ENCODE measurements at regions not wholly inside any gene's neighbourhood (a gene's known extent, or its start where the extent isn't known, plus 50 kb on each side); places are given as distances from the start of the nearest gene placed in this dataset.

DNA sequence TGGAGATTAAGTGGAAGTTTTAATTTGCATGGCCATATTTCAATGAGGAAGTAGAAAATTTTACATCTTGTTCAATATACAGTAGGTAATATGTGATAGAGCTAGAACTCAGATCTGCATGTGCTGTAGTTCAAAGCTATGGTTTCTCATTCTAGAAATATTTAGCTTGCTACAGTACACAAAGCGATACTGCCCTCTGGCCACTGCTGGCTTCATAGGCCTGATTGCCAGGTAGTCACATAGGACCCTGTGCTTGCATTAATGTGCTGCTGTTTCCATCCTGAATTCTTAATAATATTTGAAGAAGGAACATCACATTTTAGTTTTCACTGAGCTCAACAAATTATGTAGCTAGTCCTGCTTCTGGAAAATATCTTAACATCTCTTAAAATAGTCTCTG is 87.0 kb downstream of the PLSCR2 start:
- Histone ChIP-seq H3F3A (ENCODE audit: low read length, unreplicated experiment) (no peaks in the 10 kb centered on the region), H3K9me3 (ENCODE audit: low read length) (no peaks in the 10 kb centered on the region), H3K4me2 (ENCODE audit: low read length) (no peak overlapping the region), H3K36me3 (ENCODE audit: low read depth, low read length) (no peaks in the 10 kb centered on the region), H3K9ac (ENCODE audit: low read length) (no peak overlapping the region), H4K20me1 (ENCODE audit: low read length) (no peaks in the 10 kb centered on the region), H3K4me3 (ENCODE audit: low read length) (no peak overlapping the region), H3K79me2 (ENCODE audit: low read length) (no peaks in the 10 kb centered on the region), H3K27me3 (ENCODE audit: low read length) (no peaks in the 10 kb centered on the region), H3K27ac (ENCODE audit: low read length) (no peak overlapping the region), H3K9me2 (replicated peaks; ENCODE audit: low read length) (no peaks in the 10 kb centered on the region; the same call in 1 of the 2 replicates), H3K4me1 (ENCODE audit: insufficient read depth, low read length) (no peaks in the 10 kb centered on the region), H2AFZ (ENCODE audit: low read length) (no peak overlapping the region)
- DNase-seq (peak; percentile 61), ATAC-seq (peak; percentile 93)
- CTCF ChIA-PET = interaction anchor here (0.6 to 1.4 kb wide), 3 partner anchors 10 to 317 kb away, joined by 3 read pairs; no protein-coding TSS in a partner anchor
- POLR2A ChIA-PET (ENCODE audit: unreplicated experiment) = interaction anchor here (0.6 kb wide), 2 partner anchors 40 to 190 kb away, joined by 3 to 5 read pairs; no protein-coding TSS in a partner anchor
- intact Hi-C loops (cut with micrococcal nuclease) = loop anchor here (1.0 to 5.0 kb wide), 4 partner anchors 50 to 195 kb away; no protein-coding TSS in a partner anchor
- TF ChIP-seq CTCF (conservative IDR thresholded peaks at IDR 0.05; ENCODE audit: low read depth, low read length) = peak; percentile 58
- TF ChIP-seq EZH2phosphoT487 (IDR thresholded peaks at IDR 0.05; ENCODE audit: borderline replicate concordance, low read length) = no peak
- no peak for TF ChIP-seq EZH2 (IDR thresholded peaks at IDR 0.05; ENCODE audit: low read length, unreplicated experiment)
- no TSS peak for BruUV-seq (replicated peaks)

GRCh38 chr3:146380046-146380445 is 89.3 kb downstream of the PLSCR2 start:
- Histone ChIP-seq H2AFZ (ENCODE audit: low read length) (no peak overlapping the region), H3K27ac (ENCODE audit: low read length) (no peak overlapping the region), H3K36me3 (ENCODE audit: low read depth, low read length) (no peaks in the 10 kb centered on the region), H3K4me1 (ENCODE audit: insufficient read depth, low read length) (no peaks in the 10 kb centered on the region), H3K27me3 (ENCODE audit: low read length) (no peaks in the 10 kb centered on the region), H3K4me3 (ENCODE audit: low read length) (no peak overlapping the region), H3K79me2 (ENCODE audit: low read length) (no peaks in the 10 kb centered on the region), H4K20me1 (ENCODE audit: low read length) (no peaks in the 10 kb centered on the region), H3F3A (ENCODE audit: low read length, unreplicated experiment) (no peaks in the 10 kb centered on the region), H3K9ac (ENCODE audit: low read length) (no peak overlapping the region), H3K9me3 (ENCODE audit: low read length) (no peaks in the 10 kb centered on the region), H3K9me2 (replicated peaks; ENCODE audit: low read length) (no peaks in the 10 kb centered on the region; the same call in 1 of the 2 replicates), H3K4me2 (ENCODE audit: low read length) (no peak overlapping the region)
- intact Hi-C loops (cut with micrococcal nuclease) = loop anchor here (5.0 kb wide), 2 partner anchors 48 to 197 kb away; no protein-coding TSS in a partner anchor
- POLR2A ChIA-PET (ENCODE audit: unreplicated experiment) = interaction anchor here (0.5 kb wide), 1 partner anchor 51 kb away, joined by 5 read pairs; no protein-coding TSS in a partner anchor
- TF ChIP-seq CTCF (conservative IDR thresholded peaks at IDR 0.05; ENCODE audit: low read depth, low read length) (no peak), EZH2phosphoT487 (IDR thresholded peaks at IDR 0.05; ENCODE audit: borderline replicate concordance, low read length) (no peak), EZH2 (IDR thresholded peaks at IDR 0.05; ENCODE audit: low read length, unreplicated experiment) (no peak)
- CTCF ChIA-PET = no interaction called here
- no TSS peak for BruUV-seq (replicated peaks)
- ATAC-seq (no peak), DNase-seq (no peak)

DNA sequence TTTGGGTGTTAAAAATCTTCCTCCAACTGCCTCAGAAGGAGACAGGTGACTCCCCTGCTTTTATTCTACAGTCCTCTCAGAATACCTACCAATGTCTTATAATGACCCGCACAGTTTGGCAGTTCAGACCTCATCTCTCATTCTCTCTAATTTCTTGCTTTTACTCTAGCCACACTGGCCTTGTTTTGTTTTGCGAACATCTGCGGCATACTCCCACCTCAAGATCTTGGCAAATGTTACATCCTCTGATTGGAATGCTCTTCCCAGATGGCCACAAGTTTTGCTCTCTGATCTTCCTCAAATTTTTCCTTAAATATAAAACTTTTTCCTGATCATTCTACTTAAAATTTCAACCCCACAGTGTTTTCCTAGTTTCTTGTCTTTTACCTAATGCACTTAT is 94.1 kb downstream of the PLSCR2 start:
- Histone ChIP-seq H3K9me3 (ENCODE audit: low read length) (no peaks in the 10 kb centered on the region), H4K20me1 (ENCODE audit: low read length) (no peaks in the 10 kb centered on the region), H3K4me3 (ENCODE audit: low read length) (no peak overlapping the region), H3K27me3 (ENCODE audit: low read length) (no peaks in the 10 kb centered on the region), H3K79me2 (ENCODE audit: low read length) (no peaks in the 10 kb centered on the region), H2AFZ (ENCODE audit: low read length) (no peak overlapping the region; the same call in 1 of the 2 replicates), H3K36me3 (ENCODE audit: low read depth, low read length) (no peaks in the 10 kb centered on the region), H3K27ac (ENCODE audit: low read length) (no peak overlapping the region), H3K4me2 (ENCODE audit: low read length) (no peak overlapping the region), H3K9me2 (replicated peaks; ENCODE audit: low read length) (no peaks in the 10 kb centered on the region; the same call in 1 of the 2 replicates), H3F3A (ENCODE audit: low read length, unreplicated experiment) (no peaks in the 10 kb centered on the region), H3K9ac (ENCODE audit: low read length) (no peak overlapping the region), H3K4me1 (ENCODE audit: insufficient read depth, low read length) (peaks cover 3% of the 10 kb centered on the region; the same call in 1 of the 2 replicates)
- TF ChIP-seq EZH2 (IDR thresholded peaks at IDR 0.05; ENCODE audit: low read length, unreplicated experiment) (no peak), CTCF (conservative IDR thresholded peaks at IDR 0.05; ENCODE audit: low read depth, low read length) (no peak), EZH2phosphoT487 (IDR thresholded peaks at IDR 0.05; ENCODE audit: borderline replicate concordance, low read length) (no peak)
- intact Hi-C loops (cut with micrococcal nuclease) = no loop called here
- no TSS peak for BruUV-seq (replicated peaks)
- ChIA-PET CTCF (no interaction called here), POLR2A (ENCODE audit: unreplicated experiment) (no interaction called here)
- no peak for ATAC-seq
- DNase-seq = no peak

All from PC-3 (cell line).